ENCODE measurements at regions not wholly inside any gene's neighbourhood (a gene's known extent, or its start where the extent isn't known, plus 50 kb on each side); places are given as distances from the start of the nearest gene placed in this dataset.

GRCh38 chr1:186532466-186532865 lies 71.6 kb upstream of the PDC start:
- no peak for DNase-seq (ENCODE audit: low spot score in 2 of 2)
- peaks cover 5% of the 10 kb centered on the region for H3K27me3 Mint-ChIP-seq
- no peaks in the 10 kb centered on the region for H3K4me1 Mint-ChIP-seq
- no peak overlapping the region for H3K27ac Mint-ChIP-seq
- no peaks in the 10 kb centered on the region for H3K9me3 Mint-ChIP-seq
- peaks cover 3% of the 10 kb centered on the region for H3K36me3 Mint-ChIP-seq
- ATAC-seq (ENCODE audit: low read depth): no peak
- H3K4me3 Mint-ChIP-seq: no peak overlapping the region

DNA sequence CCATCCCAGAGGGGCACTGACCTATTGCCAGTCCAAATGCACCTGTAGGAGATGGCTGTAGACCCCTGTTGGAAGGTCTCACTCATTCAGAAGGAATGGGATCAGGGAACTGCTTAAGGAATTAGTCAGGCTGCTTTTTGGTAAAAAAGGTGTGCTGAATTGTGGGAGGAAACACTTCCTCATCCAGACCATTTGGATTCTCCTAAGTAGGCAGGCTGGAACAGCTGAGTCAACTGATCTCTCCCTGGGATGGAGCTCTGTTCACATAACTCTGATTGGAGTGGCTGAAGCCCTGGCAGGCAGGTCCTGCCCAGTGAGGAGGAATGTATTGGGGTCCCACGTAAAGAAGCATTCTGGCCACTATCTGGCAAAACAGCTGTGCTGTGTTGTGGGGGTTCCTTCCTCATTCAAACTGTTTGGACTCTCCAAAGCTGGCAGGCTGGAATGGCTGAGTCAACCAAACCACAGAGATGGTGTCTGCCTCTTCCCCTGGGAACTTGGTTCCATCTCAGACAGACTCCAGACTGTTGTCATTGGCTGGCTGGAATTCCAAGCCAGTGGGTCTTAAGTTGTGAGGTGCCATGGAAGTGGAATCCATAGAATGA lies 70.7 kb upstream of the PDC start:
- H3K4me3 Mint-ChIP-seq: no peak overlapping the region
- no peaks in the 10 kb centered on the region for H3K9me3 Mint-ChIP-seq
- peaks cover 3% of the 10 kb centered on the region for H3K36me3 Mint-ChIP-seq
- ATAC-seq (ENCODE audit: low read depth): no peak
- peaks cover 5% of the 10 kb centered on the region for H3K27me3 Mint-ChIP-seq
- DNase-seq (ENCODE audit: low spot score in 2 of 2): no peak
- no peaks in the 10 kb centered on the region for H3K4me1 Mint-ChIP-seq
- H3K27ac Mint-ChIP-seq: no peak overlapping the region

GRCh38 chr1:186530109-186530508 lies 69.2 kb upstream of the PDC start:
- DNase-seq (ENCODE audit: low spot score in 2 of 2) (no peak), ATAC-seq (ENCODE audit: low read depth) (no peak)
- H3K9me3 Mint-ChIP-seq: peaks cover 3% of the 10 kb centered on the region
- no peak overlapping the region for H3K27ac Mint-ChIP-seq
- no peaks in the 10 kb centered on the region for H3K4me1 Mint-ChIP-seq
- peaks cover 5% of the 10 kb centered on the region for H3K27me3 Mint-ChIP-seq
- peaks cover 3% of the 10 kb centered on the region for H3K36me3 Mint-ChIP-seq
- no peak overlapping the region for H3K4me3 Mint-ChIP-seq

DNA sequence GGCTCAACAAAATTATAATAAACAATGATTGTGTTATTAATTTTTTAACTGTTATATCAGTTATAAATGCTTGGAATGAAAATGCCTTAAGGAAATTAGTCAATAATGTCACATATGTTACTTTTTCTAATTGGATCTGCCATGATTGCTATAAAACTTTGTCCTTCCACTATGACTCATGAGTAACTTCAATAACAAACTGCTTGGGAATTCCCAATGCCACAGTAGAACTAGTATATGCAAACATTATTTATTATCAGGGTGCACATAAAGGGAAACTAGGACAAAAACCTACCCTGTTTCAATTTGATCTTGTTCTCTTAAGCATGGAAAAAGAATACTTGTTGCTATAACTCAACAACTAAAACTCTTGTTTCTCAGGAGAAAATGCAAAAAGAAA lies 59.1 kb upstream of the PDC start:
- Mint-ChIP-seq H3K4me1 (peaks cover 5% of the 10 kb centered on the region), H3K27me3 (no peaks in the 10 kb centered on the region), H3K4me3 (no peak overlapping the region), H3K27ac (no peak overlapping the region), H3K9me3 (peaks cover 10% of the 10 kb centered on the region), H3K36me3 (peaks cover 3% of the 10 kb centered on the region)
- no peak for DNase-seq (ENCODE audit: low spot score in 2 of 2)
- ATAC-seq (ENCODE audit: low read depth): no peak

- peaks cover 6% of the 10 kb centered on the region for H3K9me3 Mint-ChIP-seq
- H3K27me3 Mint-ChIP-seq: no peaks in the 10 kb centered on the region
- ATAC-seq (ENCODE audit: low read depth): no peak
- H3K4me3 Mint-ChIP-seq: no peak overlapping the region
- no peak overlapping the region for H3K27ac Mint-ChIP-seq
- H3K4me1 Mint-ChIP-seq: peaks cover 5% of the 10 kb centered on the region
- peaks cover 6% of the 10 kb centered on the region for H3K36me3 Mint-ChIP-seq
- no peak for DNase-seq (ENCODE audit: low spot score in 2 of 2)
Measured at GRCh38 chr1:186518822-186519381, 58.0 kb upstream of the PDC start.

DNA sequence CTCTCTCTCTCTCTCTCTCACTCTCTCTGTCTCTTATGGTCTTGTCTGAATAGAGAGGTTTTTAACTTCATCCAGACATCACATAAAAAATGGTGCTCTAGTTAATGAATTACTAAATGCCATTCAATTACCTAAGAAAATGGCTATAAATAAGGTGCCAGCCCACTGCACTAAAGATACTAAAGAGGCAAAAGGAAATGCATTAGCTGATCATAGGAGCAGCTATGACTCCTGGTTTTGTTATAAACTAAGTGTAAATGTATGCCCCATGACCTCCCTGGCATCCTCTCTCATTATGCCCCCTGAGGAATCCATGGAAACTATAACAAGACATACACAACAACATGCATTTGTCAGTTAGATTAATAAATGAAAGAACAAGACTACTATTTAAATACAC lies 57.5 kb upstream of the PDC start:
- Mint-ChIP-seq H3K27ac (no peak overlapping the region), H3K36me3 (peaks cover 6% of the 10 kb centered on the region), H3K4me1 (peaks cover 5% of the 10 kb centered on the region), H3K4me3 (no peak overlapping the region), H3K9me3 (peaks cover 3% of the 10 kb centered on the region), H3K27me3 (no peaks in the 10 kb centered on the region)
- ATAC-seq (ENCODE audit: low read depth): no peak
- no peak for DNase-seq (ENCODE audit: low spot score in 2 of 2)

DNA sequence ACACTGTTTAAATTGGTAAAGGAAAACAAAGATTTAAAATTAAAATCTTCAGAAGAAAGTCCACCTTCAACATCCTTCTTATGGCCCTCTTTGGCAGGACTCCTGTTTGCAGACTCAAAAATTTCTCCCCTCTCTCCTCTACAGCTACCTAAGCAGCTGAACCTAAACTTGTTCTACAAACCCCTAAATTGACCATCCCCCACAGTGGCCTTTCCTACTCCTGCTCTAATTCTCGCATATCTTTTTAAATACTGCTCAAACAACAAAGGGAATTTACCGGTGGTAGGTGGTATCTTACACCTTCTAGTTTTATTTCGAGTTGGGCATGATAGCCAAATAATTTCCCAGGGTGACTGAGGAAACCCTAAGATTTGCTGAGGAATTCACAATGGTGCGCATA lies 53.5 kb upstream of the PDC start:
- peaks cover 17% of the 10 kb centered on the region for H3K4me1 Mint-ChIP-seq

DNA sequence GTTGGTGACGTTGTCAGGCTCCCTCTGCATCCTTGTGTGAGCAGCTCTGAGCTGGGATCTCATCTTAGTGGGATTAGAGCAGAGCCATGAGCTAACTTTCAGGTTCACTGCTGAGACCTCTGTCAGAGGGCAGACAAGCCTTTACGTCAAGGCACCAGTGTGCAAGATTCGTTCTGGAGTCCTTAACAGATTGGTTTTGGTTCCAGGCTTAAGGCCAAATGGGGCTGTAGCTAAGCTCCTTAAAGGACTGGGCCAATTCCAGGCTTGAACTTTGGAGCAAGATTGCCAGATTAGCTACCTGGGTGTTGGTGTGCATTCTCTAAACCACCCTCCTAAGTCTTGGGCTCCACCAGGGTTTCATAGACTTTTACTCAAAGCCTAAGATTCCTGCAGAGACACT lies 52.6 kb upstream of the PDC start:
- no peaks in the 10 kb centered on the region for H3K27me3 Mint-ChIP-seq
- H3K27ac Mint-ChIP-seq: no peak overlapping the region
- peaks cover 14% of the 10 kb centered on the region for H3K9me3 Mint-ChIP-seq
- no peak for DNase-seq (ENCODE audit: low spot score in 2 of 2)
- ATAC-seq (ENCODE audit: low read depth): no peak
- H3K4me1 Mint-ChIP-seq: peaks cover 16% of the 10 kb centered on the region
- H3K4me3 Mint-ChIP-seq: no peak overlapping the region
- H3K36me3 Mint-ChIP-seq: peaks cover 23% of the 10 kb centered on the region

More for the DNA sequence above, 53.5 kb upstream of the PDC start:
- Mint-ChIP-seq H3K36me3 (peaks cover 16% of the 10 kb centered on the region), H3K27ac (peak overlapping the region; percentile 9), H3K27me3 (no peaks in the 10 kb centered on the region), H3K9me3 (peaks cover 11% of the 10 kb centered on the region), H3K4me3 (no peak overlapping the region)
- ATAC-seq (ENCODE audit: low read depth) (no peak), DNase-seq (ENCODE audit: low spot score in 2 of 2) (no peak)

GRCh38 chr1:186512698-186513457 lies 52.0 kb upstream of the PDC start:
- H3K4me1 Mint-ChIP-seq: peaks cover 12% of the 10 kb centered on the region
- H3K4me3 Mint-ChIP-seq: peak overlapping the region; percentile 61
- no peak for DNase-seq (ENCODE audit: low spot score in 2 of 2)
- no peaks in the 10 kb centered on the region for H3K27me3 Mint-ChIP-seq
- peaks cover 16% of the 10 kb centered on the region for H3K9me3 Mint-ChIP-seq
- peak overlapping the region; percentile 84 for H3K27ac Mint-ChIP-seq
- H3K36me3 Mint-ChIP-seq: peaks cover 29% of the 10 kb centered on the region
- no peak for ATAC-seq (ENCODE audit: low read depth)

GRCh38 chr1:186511761-186512637 lies 51.1 kb upstream of the PDC start:
- Mint-ChIP-seq H3K27ac (peak overlapping the region; percentile 84), H3K9me3 (peaks cover 17% of the 10 kb centered on the region), H3K36me3 (peaks cover 30% of the 10 kb centered on the region), H3K27me3 (no peaks in the 10 kb centered on the region), H3K4me3 (peak overlapping the region; percentile 61), H3K4me1 (peaks cover 12% of the 10 kb centered on the region)
- peak; percentile 99 for ATAC-seq (ENCODE audit: low read depth)
- peak; percentile 27 to 58 for DNase-seq (ENCODE audit: low spot score in 2 of 2)

All from memory B cell (primary cell).